HG03135 (cell line): ENCODE measurements at regions not wholly inside any gene's neighbourhood (a gene's known extent, or its start where the extent isn't known, plus 50 kb on each side); places are given as distances from the start of the nearest gene placed in this dataset.
"Not testable (repeated sequence)": the region's sequence is repeated elsewhere in the genome, so short reads cannot be mapped to it uniquely, and the experiment has no call there.

Experiments used
- ATAC-seq: cut with Tn5 transposase; IDR thresholded peaks from one replicate; pipeline ENCODE4 v1.9.1; 2021; ENCODE audit warnings: mild to moderate bottlenecking, moderate library complexity; ENCODE audit not compliant: unreplicated experiment

- no peak for ATAC-seq
These were observed 159.5 kb upstream of the MAFB start for GRCh38 chr20:40848526-40848925.

- ATAC-seq, result no peak
These were observed 160.4 kb upstream of the MAFB start for GRCh38 chr20:40849456-40849855.

- no peak for ATAC-seq
These were observed 162.0 kb upstream of the MAFB start for GRCh38 chr20:40851051-40851450.

GRCh38 chr20:40855269-40855668 is 166.2 kb upstream of the MAFB start:
- ATAC-seq, result no peak

GRCh38 chr20:40856653-40857052 is 167.6 kb upstream of the MAFB start:
- ATAC-seq, result no peak

- ATAC-seq, result no peak
These were observed 168.1 kb upstream of the TOP1 start for GRCh38 chr20:40860487-40860902.

GRCh38 chr20:40861427-40862008 is 167.1 kb upstream of the TOP1 start:
- no peak for ATAC-seq

- ATAC-seq, result no peak
These were observed 165.2 kb upstream of the TOP1 start for GRCh38 chr20:40863355-40863919.

- no peak for ATAC-seq
These were observed 164.2 kb upstream of the TOP1 start for GRCh38 chr20:40864470-40864869.

- no peak for ATAC-seq
These were observed 163.5 kb upstream of the TOP1 start for GRCh38 chr20:40865095-40865494.

- ATAC-seq, result no peak
These were observed 162.6 kb upstream of the TOP1 start for GRCh38 chr20:40866056-40866455.

- no peak for ATAC-seq
These were observed 159.9 kb upstream of the TOP1 start for GRCh38 chr20:40868551-40869217.

GRCh38 chr20:40869218-40870147 is 159.1 kb upstream of the TOP1 start:
- no peak for ATAC-seq

- no peak for ATAC-seq
These were observed 153.2 kb upstream of the TOP1 start for GRCh38 chr20:40875116-40876085.

- ATAC-seq, result not testable (repeated sequence)
These were observed 150.5 kb upstream of the TOP1 start for GRCh38 chr20:40878099-40878498.

- ATAC-seq, result no peak
These were observed 148.4 kb upstream of the TOP1 start for GRCh38 chr20:40880063-40880728.

GRCh38 chr20:40880729-40881109 is 147.9 kb upstream of the TOP1 start:
- no peak for ATAC-seq

- ATAC-seq, result no peak
These were observed 146.5 kb upstream of the TOP1 start for GRCh38 chr20:40882152-40882551.

GRCh38 chr20:40883097-40883496 is 145.5 kb upstream of the TOP1 start:
- ATAC-seq, result no peak

GRCh38 chr20:40887105-40887504 is 141.5 kb upstream of the TOP1 start:
- ATAC-seq, result no peak
